AG04449 (cell line): ENCODE measurements at regions not wholly inside any gene's neighbourhood (a gene's known extent, or its start where the extent isn't known, plus 50 kb on each side); places are given as distances from the start of the nearest gene placed in this dataset.

Experiments
- CTCF ChIA-PET: fragments of 350-600 bp; formaldehyde crosslinking; extraction: SDS; loops from one replicate; lab custom pipeline; 2021; ENCODE audit warnings: antibody characterized with exemption; lab: Yijun Ruan, JAX
- POLR2A ChIA-PET: fragments of 400-600, 350-600 bp; formaldehyde crosslinking; extraction: SDS; loops from one replicate; lab custom pipeline; 2020; ENCODE audit warnings: antibody characterized with exemption, inconsistent platforms; lab: Yijun Ruan, JAX
- DNase-seq: peaks from one replicate; pipeline ENCODE4 v3.0.0-alpha.2; 2010; ENCODE audit warnings: low read depth, low spot score
- H3K4me3 ChIP-seq: 2 replicates; pipeline ENCODE4 v1.5.1; 2011; ENCODE audit warnings: low read depth, mild to moderate bottlenecking, control low read depth, low read length
- CTCF ChIP-seq: IDR thresholded peaks from one replicate; pipeline ENCODE4 v1.5.1; 2011; ENCODE audit warnings: mild to moderate bottlenecking, moderate library complexity, low read length, control low read depth, inconsistent platforms; ENCODE audit not compliant: insufficient read depth; ENCODE audit errors: missing control alignments

GRCh38 chr7:41891950-41892349 is 189.1 kb upstream of the INHBA start:
- no peak for DNase-seq
- CTCF ChIA-PET: interaction anchor here (1.3 to 1.7 kb wide), 5 partner anchors 8 to 187 kb away, joined by 3 to 6 read pairs (median 5); no protein-coding TSS in a partner anchor
- no peak overlapping the region for H3K4me3 ChIP-seq
- POLR2A ChIA-PET: no interaction called here
- TF ChIP-seq CTCF: no peak

GRCh38 chr7:41890631-41891274 is 187.9 kb upstream of the INHBA start:
- no peak overlapping the region for H3K4me3 ChIP-seq
- no peak for DNase-seq
- POLR2A ChIA-PET: no interaction called here
- CTCF ChIA-PET: interaction anchor here (1.2 to 2.4 kb wide), 4 partner anchors 10 to 185 kb away, joined by 3 to 10 read pairs (median 6); no protein-coding TSS in a partner anchor
- no peak for TF ChIP-seq CTCF

- CTCF ChIA-PET: interaction anchor here (1.1 to 2.4 kb wide), 2 partner anchors 11 to 15 kb away, joined by 3 to 10 read pairs; no protein-coding TSS in a partner anchor
- POLR2A ChIA-PET: no interaction called here
- no peak overlapping the region for H3K4me3 ChIP-seq
- TF ChIP-seq CTCF: no peak
- DNase-seq: no peak
Observed at GRCh38 chr7:41889472-41889871, 186.6 kb upstream of the INHBA start.

GRCh38 chr7:41889040-41889439 is 186.2 kb upstream of the INHBA start:
- DNase-seq: no peak
- TF ChIP-seq CTCF: no peak
- POLR2A ChIA-PET: no interaction called here
- CTCF ChIA-PET: interaction anchor here (0.8 to 2.4 kb wide), 3 partner anchors 12 to 28 kb away, joined by 3 to 10 read pairs (median 3); no protein-coding TSS in a partner anchor
- no peak overlapping the region for H3K4me3 ChIP-seq

GRCh38 chr7:41887416-41887815 is 184.5 kb upstream of the INHBA start:
- POLR2A ChIA-PET: interaction anchor here (1.4 to 2.1 kb wide), 4 partner anchors 181 to 188 kb away, joined by 3 to 13 read pairs (median 8); partner anchors contain the start of gene INHBA
- CTCF ChIA-PET: interaction anchor here (0.8 to 3.0 kb wide), 7 partner anchors 11 to 176 kb away, joined by 3 to 10 read pairs (median 4); no protein-coding TSS in a partner anchor
- H3K4me3 ChIP-seq: no peak overlapping the region
- TF ChIP-seq CTCF: no peak
- DNase-seq: no peak

GRCh38 chr7:41886901-41887311 is 184.0 kb upstream of the INHBA start:
- POLR2A ChIA-PET: interaction anchor here (0.7 to 2.1 kb wide), 6 partner anchors 12 to 187 kb away, joined by 3 to 13 read pairs (median 6); partner anchors contain the start of gene INHBA
- peak; percentile 55 for TF ChIP-seq CTCF
- H3K4me3 ChIP-seq: no peak overlapping the region
- peak; percentile 96 for DNase-seq
- CTCF ChIA-PET: interaction anchor here (0.8 to 3.0 kb wide), 9 partner anchors 12 to 182 kb away, joined by 3 to 16 read pairs (median 5); partner anchors contain the start of gene INHBA
